B cell (primary cell): ENCODE measurements at regions not wholly inside any gene's neighbourhood (a gene's known extent, or its start where the extent isn't known, plus 50 kb on each side); places are given as distances from the start of the nearest gene placed in this dataset.

Experiments
- CTCF ChIP-seq: fragments of 200-600 bp; IDR thresholded peaks from one replicate; pipeline ENCODE4 v1.8.0; 2022; ENCODE audit warnings: antibody characterized with exemption, mild to moderate bottlenecking
- EZH2 ChIP-seq: IDR thresholded peaks from 2 replicates; pipeline ENCODE4 v1.6.1; 2012; ENCODE audit warnings: borderline replicate concordance, low read depth, mild to moderate bottlenecking, moderate library complexity, low read length; ENCODE audit not compliant: insufficient read depth, poor library complexity, severe bottlenecking

GRCh38 chr11:23540101-23540561 is 679.9 kb upstream of the CCDC179 start:
- peak; percentile 68 for TF ChIP-seq CTCF
- no peak for TF ChIP-seq EZH2
